AG08396 (cell line): ENCODE measurements at regions not wholly inside any gene's neighbourhood (a gene's known extent, or its start where the extent isn't known, plus 50 kb on each side); places are given as distances from the start of the nearest gene placed in this dataset.

Experiments used
- DNase-seq: peaks from one replicate; pipeline ENCODE4 v3.0.0; 2012; ENCODE audit warnings: low spot score, mixed read lengths

- no peak for DNase-seq
Measured at GRCh38 chr7:106957766-106958165, 86.7 kb upstream of the PRKAR2B start.

GRCh38 chr7:106959753-106960152, 84.8 kb upstream of the PRKAR2B start:
- no peak for DNase-seq

- DNase-seq, result no peak
Measured at GRCh38 chr7:106962751-106963150, 81.8 kb upstream of the PRKAR2B start.

- DNase-seq, result no peak
Measured at GRCh38 chr7:106964466-106964865, 80.0 kb upstream of the PRKAR2B start.

GRCh38 chr7:106965108-106965507, 79.4 kb upstream of the PRKAR2B start:
- no peak for DNase-seq

GRCh38 chr7:106966121-106966520, 78.4 kb upstream of the PRKAR2B start:
- no peak for DNase-seq

GRCh38 chr7:106968160-106968559, 76.3 kb upstream of the PRKAR2B start:
- no peak for DNase-seq

- DNase-seq, result no peak
Measured at GRCh38 chr7:106978425-106979420, 65.8 kb upstream of the PRKAR2B start.

- no peak for DNase-seq
Measured at GRCh38 chr7:106979551-106980357, 64.8 kb upstream of the PRKAR2B start.

- no peak for DNase-seq
Measured at GRCh38 chr7:106980358-106980685, 64.2 kb upstream of the PRKAR2B start.

GRCh38 chr7:106982415-106982814, 62.1 kb upstream of the PRKAR2B start:
- DNase-seq, result no peak

GRCh38 chr7:106984034-106984433, 60.5 kb upstream of the PRKAR2B start:
- no peak for DNase-seq

- peak; percentile 22 for DNase-seq
Measured at GRCh38 chr7:106986450-106986977, 58.0 kb upstream of the PRKAR2B start.

- DNase-seq, result no peak
Measured at GRCh38 chr7:106987777-106988176, 56.7 kb upstream of the PRKAR2B start.

GRCh38 chr7:106992511-106992910, 52.0 kb upstream of the PRKAR2B start:
- DNase-seq, result no peak
